Hematopoietic multipotent progenitor cell (in vitro differentiated cells): ENCODE measurements at regions not wholly inside any gene's neighbourhood (a gene's known extent, or its start where the extent isn't known, plus 50 kb on each side); places are given as distances from the start of the nearest gene placed in this dataset.

Experiments
- DNase-seq, 3 donors: peaks; one replicate each; pipeline ENCODE4 v3.0.0-alpha.2; 2011 to 2015; ENCODE audit warnings: low read depth in 2 of 3, low spot score in 2 of 3

DNA sequence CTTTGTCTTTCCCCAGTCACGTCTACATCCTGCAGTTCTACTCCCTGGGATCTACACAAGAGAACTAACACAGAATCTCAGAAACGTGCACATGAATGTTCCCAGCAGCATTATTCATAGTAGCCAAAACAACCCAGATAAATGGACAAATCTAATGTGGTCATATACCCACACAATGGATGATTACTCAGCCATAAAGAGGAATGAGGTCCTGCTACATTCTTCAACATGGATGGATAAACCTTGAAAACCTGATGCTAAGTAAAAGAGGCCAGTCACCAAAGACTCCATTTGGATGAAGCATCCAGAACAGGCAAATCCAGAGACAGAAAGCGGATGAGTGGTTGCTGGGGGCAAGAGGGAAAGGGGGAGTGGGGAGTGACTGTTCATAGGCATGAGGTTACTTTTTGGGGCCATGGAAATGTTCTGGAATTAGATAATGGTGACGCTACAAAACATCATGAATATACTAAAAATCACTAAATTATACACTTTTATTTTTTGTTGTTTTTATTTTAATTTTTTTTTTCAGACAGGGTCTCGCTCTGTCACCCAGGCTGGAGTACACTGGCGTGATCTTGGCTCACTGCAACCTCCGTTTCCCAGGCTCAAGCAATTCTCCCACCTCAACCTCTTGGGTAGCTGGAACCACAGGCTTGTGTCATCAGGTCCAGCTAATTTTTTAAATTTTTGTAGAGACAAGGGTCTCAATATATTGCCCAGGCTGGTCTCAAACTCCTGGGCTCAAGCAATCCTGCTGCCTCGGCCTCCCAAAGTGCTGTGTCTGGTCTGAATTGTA is 50.8 kb upstream of the DSN1 start:
- no peak for DNase-seq

DNA sequence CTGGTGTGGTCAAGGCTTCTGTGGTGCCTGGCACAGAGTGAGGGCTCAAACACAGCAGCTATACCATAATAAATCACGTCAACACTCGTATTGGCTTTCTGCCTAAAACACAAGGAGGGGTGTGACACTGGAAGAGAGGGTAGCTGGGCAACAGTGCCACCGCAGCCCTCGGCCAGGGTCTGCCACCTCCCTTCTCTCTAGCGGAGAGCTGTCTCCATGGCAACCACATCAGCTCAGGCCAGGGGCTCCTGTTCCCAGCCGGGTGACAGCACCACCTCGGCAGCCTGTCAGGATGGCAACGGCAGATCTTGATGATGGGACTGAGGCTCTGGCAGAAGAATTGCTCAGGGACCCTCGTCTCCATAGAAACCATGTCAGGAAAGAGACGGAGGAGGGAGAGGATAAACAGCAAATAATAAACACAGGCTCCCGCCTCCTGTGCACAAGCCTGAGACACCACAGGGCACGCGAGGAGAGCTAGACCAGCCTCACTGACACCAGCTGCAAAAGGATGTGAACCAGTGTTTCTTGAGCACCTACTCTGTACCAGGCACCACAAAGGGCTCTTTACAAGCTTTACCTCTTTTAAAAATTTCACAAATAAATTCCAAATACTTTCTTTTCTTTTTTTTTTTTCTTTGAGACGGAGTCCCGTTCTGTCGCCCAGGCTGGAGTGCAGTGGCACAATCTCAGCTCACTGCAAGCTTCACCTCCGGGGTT is 50.4 kb upstream of the TLDC2 start:
- DNase-seq = peak in 1 of 3 donors; percentile 31
